Spinal cord (tissue), 9 donors: ENCODE measurements at regions not wholly inside any gene's neighbourhood (a gene's known extent, or its start where the extent isn't known, plus 50 kb on each side); places are given as distances from the start of the nearest gene placed in this dataset.
"Not testable (repeated sequence)": the region's sequence is repeated elsewhere in the genome, so short reads cannot be mapped to it uniquely, and the experiment has no call there.

Experiments used
- DNase-seq, 6 donors: peaks; one replicate each; pipeline versions ENCODE4 v3.0.0 to v3.0.0-alpha.2; 2013 to 2015; ENCODE audit warnings: low spot score in 6 of 6, low read depth in 4 of 6
- H3K27ac ChIP-seq: one replicate; pipeline ENCODE4 v1.5.1; 2013; ENCODE audit warnings: low read depth, low read length, control low read depth
- H3K27me3 ChIP-seq: one replicate; pipeline ENCODE4 v1.6.1; 2013; ENCODE audit warnings: low read length; ENCODE audit not compliant: control insufficient read depth, insufficient read depth
- H3K36me3 ChIP-seq: one replicate; pipeline ENCODE4 v1.6.1; 2013; ENCODE audit warnings: low read length; ENCODE audit not compliant: control insufficient read depth, insufficient read depth
- H3K4me1 ChIP-seq: one replicate; pipeline ENCODE4 v1.6.1; 2013; ENCODE audit warnings: low read length; ENCODE audit not compliant: control insufficient read depth, insufficient read depth
- H3K4me3 ChIP-seq: one replicate; pipeline ENCODE4 v1.5.1; 2013; ENCODE audit warnings: low read depth, low read length, control low read depth
- H3K9me3 ChIP-seq: one replicate; pipeline ENCODE4 v1.6.1; 2013; ENCODE audit warnings: low read length; ENCODE audit not compliant: control insufficient read depth, insufficient read depth
- WGBS: methylation state at CpG from one replicate; pipeline ENCODE4 v1.1.5; 2013; ENCODE audit warnings: missing lambda C conversion rate; ENCODE audit not compliant: insufficient coverage; 5-methylcytosine and 5-hydroxymethylcytosine counted together
- donor health status: healthy.

GRCh38 chr1:232859216-232859615, 54.0 kb downstream of the MAP10 start:
- Histone ChIP-seq H3K4me3 (no peak overlapping the region), H3K9me3 (no peaks in the 10 kb centered on the region), H3K27me3 (no peaks in the 10 kb centered on the region), H3K36me3 (no peaks in the 10 kb centered on the region), H3K4me1 (no peaks in the 10 kb centered on the region), H3K27ac (no peak overlapping the region)
- no CpG with 5 or more reads among the region's 2 CpGs for WGBS
- no peak for DNase-seq

DNA sequence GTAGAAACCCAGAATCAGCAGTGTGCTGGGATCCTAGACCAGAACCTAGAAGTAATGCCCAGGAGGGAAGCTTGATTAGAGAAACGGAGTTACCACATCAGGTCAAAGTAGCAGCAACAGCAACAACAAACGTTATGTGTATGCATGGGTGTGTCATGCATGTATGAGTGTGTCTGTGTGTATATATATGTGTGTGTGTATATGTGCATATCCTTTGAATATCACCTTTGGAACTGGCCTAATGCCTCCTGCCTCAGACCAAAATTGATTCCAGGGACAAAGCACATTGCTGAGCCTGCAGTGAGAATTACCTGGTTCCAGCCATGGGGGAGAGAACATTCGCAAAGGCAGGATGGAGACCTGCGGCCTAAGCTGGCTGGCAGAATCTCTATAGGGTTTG, 55.9 kb downstream of the MAP10 start:
- no peaks in the 10 kb centered on the region for H3K9me3 ChIP-seq
- no peak overlapping the region for H3K27ac ChIP-seq
- no peak for DNase-seq
- H3K27me3 ChIP-seq = no peaks in the 10 kb centered on the region
- H3K36me3 ChIP-seq = no peaks in the 10 kb centered on the region
- no peaks in the 10 kb centered on the region for H3K4me1 ChIP-seq
- WGBS = 100% methylated on average over 4 of the region's 4 CpGs
- H3K4me3 ChIP-seq = no peak overlapping the region

- Histone ChIP-seq H3K27me3 (no peaks in the 10 kb centered on the region), H3K27ac (no peak overlapping the region), H3K36me3 (no peaks in the 10 kb centered on the region), H3K9me3 (no peaks in the 10 kb centered on the region), H3K4me1 (no peaks in the 10 kb centered on the region), H3K4me3 (no peak overlapping the region)
- peak in 2 of 6 donors; percentile 49 to 66 for DNase-seq
- 100% methylated on average over 2 of the region's 10 CpGs for WGBS
Observed at GRCh38 chr1:232863544-232864275, 58.5 kb downstream of the MAP10 start.

DNA sequence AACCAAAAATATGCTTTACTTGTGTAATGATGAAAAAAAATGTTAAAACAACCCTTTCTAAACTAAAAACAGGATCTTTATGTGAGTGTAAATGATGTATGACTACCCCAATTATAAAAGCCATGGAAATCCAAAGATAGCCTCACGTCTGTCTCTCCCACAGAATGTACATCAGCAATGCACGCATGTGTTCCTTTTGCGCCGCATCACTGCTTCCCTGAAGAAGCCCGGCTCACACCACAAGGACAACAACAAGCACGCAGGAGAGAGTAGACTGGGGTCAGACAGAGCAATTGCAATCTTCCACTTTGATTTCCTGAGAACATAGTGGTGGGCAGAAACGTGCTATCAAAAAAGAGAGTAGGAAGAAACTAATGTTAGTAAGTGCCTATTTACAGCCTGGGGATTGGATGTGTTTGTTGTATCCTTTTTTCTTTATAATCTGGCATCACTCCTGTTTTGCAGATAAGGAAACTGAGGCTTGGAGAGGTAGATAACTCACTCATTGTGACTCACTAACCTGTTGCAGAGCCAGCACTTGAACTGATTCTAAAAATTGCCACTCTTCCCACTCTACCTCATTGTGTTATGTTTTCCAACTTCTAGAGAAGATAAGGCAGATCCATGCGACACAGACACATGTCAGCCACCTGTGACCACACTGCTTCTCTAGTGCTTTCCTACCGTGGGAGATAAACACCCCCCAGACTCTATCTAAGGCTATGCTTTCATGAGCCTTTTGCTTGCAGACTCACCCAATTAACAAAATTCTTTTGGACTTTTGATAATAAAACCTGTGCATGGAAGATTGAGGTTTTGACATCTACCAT, 60.1 kb downstream of the MAP10 start:
- no peaks in the 10 kb centered on the region for H3K36me3 ChIP-seq
- H3K27me3 ChIP-seq = no peaks in the 10 kb centered on the region
- no peaks in the 10 kb centered on the region for H3K4me1 ChIP-seq
- 100% methylated on average over 4 of the region's 9 CpGs for WGBS
- no peaks in the 10 kb centered on the region for H3K9me3 ChIP-seq
- no peak for DNase-seq
- H3K27ac ChIP-seq = no peak overlapping the region
- no peak overlapping the region for H3K4me3 ChIP-seq

- Histone ChIP-seq H3K36me3 (no peaks in the 10 kb centered on the region), H3K4me1 (no peaks in the 10 kb centered on the region), H3K27me3 (no peaks in the 10 kb centered on the region), H3K4me3 (no peak overlapping the region), H3K9me3 (no peaks in the 10 kb centered on the region), H3K27ac (no peak overlapping the region)
- DNase-seq = peak in 2 of 6 donors; percentile 39 to 78
- 67% methylated on average over 5 of the region's 6 CpGs for WGBS
Observed at GRCh38 chr1:232868793-232869491, 63.7 kb downstream of the MAP10 start.

GRCh38 chr1:232871291-232871969, 66.2 kb downstream of the MAP10 start:
- H3K36me3 ChIP-seq, H3K4me1 ChIP-seq, H3K9me3 ChIP-seq, DNase-seq, H3K27ac ChIP-seq, H3K4me3 ChIP-seq, H3K27me3 ChIP-seq: not testable (repeated sequence)
- 97% methylated on average over 17 of the region's 34 CpGs for WGBS

DNA sequence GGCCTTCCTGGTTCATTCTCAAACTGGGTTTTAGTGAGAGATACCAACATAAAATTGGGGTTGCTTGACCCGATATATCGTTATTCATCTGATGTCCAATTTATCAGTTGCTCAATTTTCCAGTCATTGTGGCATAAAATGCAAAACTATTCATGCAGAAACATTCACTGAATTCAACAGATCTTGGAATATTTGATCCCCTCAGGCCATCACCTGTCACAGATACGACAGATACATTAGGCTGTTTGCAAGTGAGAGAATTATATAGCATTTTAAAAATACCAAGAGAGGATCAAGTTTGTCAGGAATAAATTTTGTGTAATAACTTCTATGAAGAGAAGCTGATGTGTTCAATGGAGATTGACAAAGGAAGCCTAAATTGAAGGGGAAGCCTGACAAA, 67.1 kb downstream of the MAP10 start:
- 100% methylated on average over 1 of the region's 3 CpGs for WGBS
- no peaks in the 10 kb centered on the region for H3K4me1 ChIP-seq

GRCh38 chr1:232872738-232873137, 67.5 kb downstream of the MAP10 start:
- H3K27me3 ChIP-seq = no peaks in the 10 kb centered on the region
- no peak overlapping the region for H3K27ac ChIP-seq
- no CpG with 5 or more reads among the region's 4 CpGs for WGBS
- H3K36me3 ChIP-seq = no peaks in the 10 kb centered on the region
- DNase-seq = no peak
- no peaks in the 10 kb centered on the region for H3K9me3 ChIP-seq
- no peaks in the 10 kb centered on the region for H3K4me1 ChIP-seq
- no peak overlapping the region for H3K4me3 ChIP-seq

More for the DNA sequence above, 67.1 kb downstream of the MAP10 start:
- H3K36me3 ChIP-seq = no peaks in the 10 kb centered on the region
- no peak overlapping the region for H3K4me3 ChIP-seq
- H3K9me3 ChIP-seq = no peaks in the 10 kb centered on the region
- H3K27ac ChIP-seq = no peak overlapping the region
- H3K27me3 ChIP-seq = no peaks in the 10 kb centered on the region
- no peak for DNase-seq

- no peaks in the 10 kb centered on the region for H3K4me1 ChIP-seq
- no peaks in the 10 kb centered on the region for H3K9me3 ChIP-seq
- H3K36me3 ChIP-seq = no peaks in the 10 kb centered on the region
- no peaks in the 10 kb centered on the region for H3K27me3 ChIP-seq
- DNase-seq = no peak
- no peak overlapping the region for H3K27ac ChIP-seq
- H3K4me3 ChIP-seq = no peak overlapping the region
- whole genome bisulfite sequencing = 73% methylated on average over 4 of the region's 5 CpGs
Observed at GRCh38 chr1:232873412-232873811, 68.2 kb downstream of the MAP10 start.
